Right ventricle myocardium superior (tissue), 1 donor: ENCODE measurements at regions not wholly inside any gene's neighbourhood (a gene's known extent, or its start where the extent isn't known, plus 50 kb on each side); places are given as distances from the start of the nearest gene placed in this dataset.
"Not testable (repeated sequence)": the region's sequence is repeated elsewhere in the genome, so short reads cannot be mapped to it uniquely, and the experiment has no call there.

Source experiments
- ATAC-seq: fragments of 200-7000 bp; cut with Tn5 transposase; one replicate; pipeline ENCODE4 v1.9.1; 2020; ENCODE audit warnings: mild to moderate bottlenecking; ENCODE audit not compliant: poor library complexity
- DNase-seq: peaks from one replicate; pipeline ENCODE4 v3.0.0-alpha.2; 2020
- intact Hi-C: fragments of 100-400 bp; cut with DNase I; formaldehyde crosslinking; loops from one replicate; pipeline ENCODE4 v1.11.2; 2022
- donor health status: DM: no; HTN: yes; CAD: no; lungs with severe emphysema.

GRCh38 chr3:27049792-27050191, 319.4 kb downstream of the NEK10 start:
- DNase-seq (no peak), ATAC-seq (no peak)
- intact Hi-C loops, result no loop called here

- ATAC-seq, DNase-seq, intact Hi-C loops: not testable (repeated sequence)
Measured at GRCh38 chr3:27051527-27051926, 317.7 kb downstream of the NEK10 start.

GRCh38 chr3:27056326-27056725, 312.9 kb downstream of the NEK10 start:
- intact Hi-C loops, result no loop called here
- DNase-seq (no peak), ATAC-seq (no peak)

- DNase-seq, result no peak
- ATAC-seq, result no peak
- intact Hi-C loops, result no loop called here
Measured at GRCh38 chr3:27059489-27059888, 309.7 kb downstream of the NEK10 start.
